Nephron progenitor cell (in vitro differentiated cells): ENCODE measurements at regions not wholly inside any gene's neighbourhood (a gene's known extent, or its start where the extent isn't known, plus 50 kb on each side); places are given as distances from the start of the nearest gene placed in this dataset.

Experiments used
- DNase-seq: peaks from one replicate; pipeline ENCODE4 v3.0.0; 2021
- H3K27ac Mint-ChIP-seq: 2 replicates; pipeline ENCODE4 v1.8.0; 2021; ENCODE audit warnings: mild to moderate bottlenecking, moderate library complexity, mixed read lengths
- H3K27me3 Mint-ChIP-seq: 2 replicates; pipeline ENCODE4 v1.8.0; 2021; ENCODE audit warnings: mild to moderate bottlenecking, low read depth, mixed read lengths; ENCODE audit not compliant: poor library complexity
- H3K36me3 Mint-ChIP-seq: 2 replicates; pipeline ENCODE4 v1.8.0; 2021; ENCODE audit warnings: low read depth, mixed read lengths
- H3K4me1 Mint-ChIP-seq: 2 replicates; pipeline ENCODE4 v1.8.0; 2021; ENCODE audit warnings: mixed read lengths
- H3K4me3 Mint-ChIP-seq: 2 replicates; pipeline ENCODE4 v1.8.0; 2021; ENCODE audit warnings: mild to moderate bottlenecking, moderate library complexity, mixed read lengths
- H3K9me3 Mint-ChIP-seq: 2 replicates; pipeline ENCODE4 v1.8.0; 2021; ENCODE audit warnings: mild to moderate bottlenecking, moderate library complexity, mixed read lengths
- CTCF ChIP-seq: fragments of 200-600 bp; sonication (generic); IDR thresholded peaks from 2 replicates; pipeline ENCODE4 v1.5.0; 2021; ENCODE audit warnings: antibody characterized with exemption

GRCh38 chr1:69191335-69191734 lies 376.4 kb upstream of the LRRC7 start:
- no peak for TF ChIP-seq CTCF
- peaks cover 4% of the 10 kb centered on the region for H3K27me3 Mint-ChIP-seq
- no peak overlapping the region for H3K27ac Mint-ChIP-seq
- no peak for DNase-seq
- H3K4me1 Mint-ChIP-seq = no peaks in the 10 kb centered on the region
- no peaks in the 10 kb centered on the region for H3K36me3 Mint-ChIP-seq
- H3K4me3 Mint-ChIP-seq = no peak overlapping the region
- no peaks in the 10 kb centered on the region for H3K9me3 Mint-ChIP-seq

DNA sequence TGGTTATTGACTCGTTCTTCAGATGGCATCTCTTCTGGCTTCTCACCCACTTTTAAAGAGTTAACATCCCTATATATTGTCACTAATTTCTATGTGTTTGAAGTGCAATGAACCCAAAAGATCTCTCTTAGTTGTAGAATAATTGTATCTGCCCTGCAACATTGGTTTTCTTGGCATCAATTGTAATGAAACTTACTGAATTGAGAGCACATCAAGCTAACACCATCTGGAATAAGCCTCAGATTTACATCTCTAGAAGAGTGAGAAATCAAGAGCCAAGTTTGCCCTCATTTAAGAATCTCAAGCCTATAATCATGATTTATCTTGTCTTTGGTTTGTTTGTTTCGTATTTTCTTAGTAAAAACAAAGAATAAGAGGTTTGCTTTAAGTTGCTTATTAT lies 372.6 kb upstream of the LRRC7 start:
- no peak for DNase-seq
- H3K36me3 Mint-ChIP-seq = no peaks in the 10 kb centered on the region
- no peaks in the 10 kb centered on the region for H3K9me3 Mint-ChIP-seq
- no peak for TF ChIP-seq CTCF
- H3K27ac Mint-ChIP-seq = no peak overlapping the region
- no peaks in the 10 kb centered on the region for H3K4me1 Mint-ChIP-seq
- no peaks in the 10 kb centered on the region for H3K27me3 Mint-ChIP-seq
- no peak overlapping the region for H3K4me3 Mint-ChIP-seq

- Mint-ChIP-seq H3K4me3 (no peak overlapping the region), H3K36me3 (no peaks in the 10 kb centered on the region)
Measured at GRCh38 chr1:69196071-69196470, 371.7 kb upstream of the LRRC7 start.

GRCh38 chr1:69197816-69198215 lies 369.9 kb upstream of the LRRC7 start:
- TF ChIP-seq CTCF = no peak
- no peak overlapping the region for H3K27ac Mint-ChIP-seq
- H3K4me3 Mint-ChIP-seq = no peak overlapping the region
- no peaks in the 10 kb centered on the region for H3K9me3 Mint-ChIP-seq
- no peaks in the 10 kb centered on the region for H3K36me3 Mint-ChIP-seq
- no peak for DNase-seq
- H3K27me3 Mint-ChIP-seq = no peaks in the 10 kb centered on the region
- H3K4me1 Mint-ChIP-seq = no peaks in the 10 kb centered on the region

More at GRCh38 chr1:69196071-69196470, 371.7 kb upstream of the LRRC7 start:
- no peaks in the 10 kb centered on the region for H3K9me3 Mint-ChIP-seq
- H3K27ac Mint-ChIP-seq = no peak overlapping the region
- no peak for TF ChIP-seq CTCF
- no peaks in the 10 kb centered on the region for H3K4me1 Mint-ChIP-seq
- no peak for DNase-seq
- no peaks in the 10 kb centered on the region for H3K27me3 Mint-ChIP-seq

DNA sequence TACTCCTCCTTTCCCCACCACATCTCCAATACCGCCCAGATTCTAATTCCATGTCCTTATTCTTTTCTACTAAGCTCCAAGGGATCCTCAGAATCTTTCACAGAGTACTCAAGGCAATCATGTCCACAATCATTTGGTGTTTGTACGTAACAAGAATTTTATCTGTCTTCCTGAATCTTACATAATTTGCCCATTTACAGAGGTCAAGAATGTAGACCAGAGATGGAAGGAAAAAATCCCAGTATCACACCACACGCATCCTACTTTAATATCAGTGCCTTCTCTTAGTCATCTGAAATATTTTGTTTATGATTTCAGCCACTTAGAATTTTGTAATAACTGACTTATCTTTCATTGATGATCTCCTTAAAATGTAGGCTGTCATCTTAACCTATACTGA lies 366.0 kb upstream of the LRRC7 start:
- Mint-ChIP-seq H3K27me3 (no peaks in the 10 kb centered on the region), H3K27ac (no peak overlapping the region), H3K9me3 (peaks cover 26% of the 10 kb centered on the region), H3K4me1 (no peaks in the 10 kb centered on the region), H3K4me3 (no peak overlapping the region), H3K36me3 (no peaks in the 10 kb centered on the region)
- DNase-seq = no peak
- no peak for TF ChIP-seq CTCF

DNA sequence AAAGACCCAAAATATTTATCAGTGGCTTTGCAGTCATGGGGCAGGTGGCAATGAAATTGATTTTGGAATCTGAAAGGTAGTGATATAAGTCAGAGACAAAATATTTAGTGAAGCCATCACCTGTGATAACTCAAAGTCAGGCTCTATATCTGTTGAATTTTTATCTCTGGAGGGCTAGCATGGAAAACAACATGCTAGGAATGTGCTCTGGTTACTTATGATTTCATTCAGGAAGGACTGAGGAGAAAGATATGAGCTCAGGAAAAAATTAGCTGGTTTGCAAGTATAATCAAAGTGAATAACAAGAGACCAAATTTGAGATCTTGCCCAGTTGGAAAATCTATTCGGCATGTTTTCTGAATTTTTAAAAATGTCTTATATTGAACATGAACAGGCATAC lies 364.6 kb upstream of the LRRC7 start:
- Mint-ChIP-seq H3K27me3 (no peaks in the 10 kb centered on the region), H3K4me1 (no peaks in the 10 kb centered on the region), H3K27ac (no peak overlapping the region), H3K4me3 (no peak overlapping the region), H3K36me3 (no peaks in the 10 kb centered on the region), H3K9me3 (peaks cover 26% of the 10 kb centered on the region)
- TF ChIP-seq CTCF = no peak
- DNase-seq = no peak
